SU-DHL-6 (cell line): ENCODE measurements at regions not wholly inside any gene's neighbourhood (a gene's known extent, or its start where the extent isn't known, plus 50 kb on each side); places are given as distances from the start of the nearest gene placed in this dataset.

Source experiments
- H2AFZ ChIP-seq: fragments of 200-600 bp; sonication (generic); 2 replicates; pipeline ENCODE4 v1.6.1; 2014; ENCODE audit warnings: low read depth, mild to moderate bottlenecking, moderate library complexity, mixed read lengths, antibody characterized with exemption, low read length; ENCODE audit not compliant: severe bottlenecking
- H3F3A ChIP-seq: fragments of 200-600 bp; shearing (Covaris generic); 2 replicates; pipeline ENCODE4 v1.6.0; 2016; ENCODE audit warnings: antibody characterized with exemption, mild to moderate bottlenecking; ENCODE audit not compliant: insufficient read depth
- H3K27ac ChIP-seq: fragments of 200-600 bp; sonication (generic); 2 replicates; pipeline ENCODE4 v1.5.1; 2016; ENCODE audit warnings: low read depth, mild to moderate bottlenecking, low read length, moderate library complexity, mixed read lengths
- H3K27me3 ChIP-seq: fragments of 200-600 bp; sonication (generic), shearing (Covaris generic); 2 replicates; pipeline ENCODE4 v1.6.0; 2014; ENCODE audit warnings: mild to moderate bottlenecking, low read length
- H3K36me3 ChIP-seq: fragments of 200-600 bp; sonication (generic); 2 replicates; pipeline ENCODE4 v1.6.1; 2014; ENCODE audit warnings: mild to moderate bottlenecking, low read length, mixed read lengths
- H3K4me2 ChIP-seq: fragments of 300-600, 200-600 bp; shearing (Covaris generic), sonication (generic); 2 replicates; pipeline ENCODE4 v1.6.0; 2014; ENCODE audit warnings: low read length, low read depth, mild to moderate bottlenecking; ENCODE audit not compliant: poor library complexity, severe bottlenecking
- H3K4me3 ChIP-seq: fragments of 200-600 bp; sonication (generic); 2 replicates; pipeline ENCODE4 v1.5.1; 2014; ENCODE audit warnings: antibody characterized with exemption, low read length, mild to moderate bottlenecking, mixed read lengths; ENCODE audit not compliant: insufficient read depth, poor library complexity, severe bottlenecking
- H3K79me2 ChIP-seq: fragments of 200-600 bp; sonication (generic); 2 replicates; pipeline ENCODE4 v1.6.1; 2014; ENCODE audit warnings: mild to moderate bottlenecking, low read length, moderate library complexity; ENCODE audit not compliant: insufficient read depth
- H3K9ac ChIP-seq: fragments of 200-600 bp; sonication (generic); 2 replicates; pipeline ENCODE4 v1.7.0; 2014; ENCODE audit warnings: mild to moderate bottlenecking, low read length
- H3K9me2 ChIP-seq: fragments of 200-600 bp; sonication (generic); replicated peaks from 2 replicates; pipeline ENCODE4 v1.6.1; 2014; ENCODE audit warnings: low read length; ENCODE audit not compliant: insufficient read depth
- H3K9me3 ChIP-seq: fragments of 200-600 bp; sonication (generic); 2 replicates; pipeline ENCODE4 v1.6.1; 2014; ENCODE audit warnings: low read length, mixed read lengths; ENCODE audit not compliant: insufficient read depth
- H4K20me1 ChIP-seq: fragments of 200-600 bp; sonication (generic); 2 replicates; pipeline ENCODE4 v1.6.1; 2014; ENCODE audit warnings: low read depth, mild to moderate bottlenecking, antibody characterized with exemption, low read length, moderate library complexity, mixed read lengths
- EZH2phosphoT487 ChIP-seq: fragments of 200-600 bp; sonication (generic), shearing (Covaris generic); conservative IDR thresholded peaks from 2 replicates; pipeline ENCODE4 v1.6.1; 2018; ENCODE audit warnings: mild to moderate bottlenecking, antibody characterized with exemption, low read length, moderate library complexity, mixed read lengths
- TF ChIP-seq, protein P1 (sequence below): fragments of 200-600 bp; sonication (generic); IDR thresholded peaks from one replicate; pipeline ENCODE4 v1.5.1; 2017; ENCODE audit warnings: antibody characterized with exemption, mild to moderate bottlenecking, low read length, moderate library complexity; ENCODE audit not compliant: insufficient read depth, poor library complexity, severe bottlenecking

DNA sequence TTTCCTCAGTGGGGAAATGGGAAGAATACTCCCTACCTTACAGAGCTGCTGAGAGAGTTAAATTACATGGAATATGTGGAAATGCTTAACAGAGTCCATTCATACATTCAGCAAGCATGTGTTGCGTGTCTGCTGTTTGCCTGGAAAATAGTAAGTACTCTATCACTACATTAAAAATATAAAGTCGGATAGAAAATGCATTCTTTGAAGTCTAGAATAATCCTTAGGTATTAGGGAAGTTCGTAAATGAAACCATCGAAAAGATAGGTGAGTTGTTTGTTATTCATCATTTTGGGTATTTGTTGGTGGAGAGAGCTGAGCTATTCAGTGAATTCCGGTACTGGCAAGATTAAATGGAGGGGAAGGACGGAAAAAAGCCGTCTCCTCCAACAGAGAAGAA is 200.1 kb downstream of the OPA1 start:
- Histone ChIP-seq H3K4me2 (no peak overlapping the region), H2AFZ (no peak overlapping the region), H3K9ac (no peak overlapping the region), H3K27me3 (no peaks in the 10 kb centered on the region), H4K20me1 (no peaks in the 10 kb centered on the region), H3K79me2 (no peaks in the 10 kb centered on the region), H3K27ac (no peak overlapping the region), H3K9me2 (no peaks in the 10 kb centered on the region), H3K9me3 (no peaks in the 10 kb centered on the region), H3F3A (no peaks in the 10 kb centered on the region), H3K4me3 (no peak overlapping the region), H3K36me3 (no peaks in the 10 kb centered on the region)
- no peak for TF ChIP-seq EZH2phosphoT487
- TF ChIP-seq, protein P1, sequence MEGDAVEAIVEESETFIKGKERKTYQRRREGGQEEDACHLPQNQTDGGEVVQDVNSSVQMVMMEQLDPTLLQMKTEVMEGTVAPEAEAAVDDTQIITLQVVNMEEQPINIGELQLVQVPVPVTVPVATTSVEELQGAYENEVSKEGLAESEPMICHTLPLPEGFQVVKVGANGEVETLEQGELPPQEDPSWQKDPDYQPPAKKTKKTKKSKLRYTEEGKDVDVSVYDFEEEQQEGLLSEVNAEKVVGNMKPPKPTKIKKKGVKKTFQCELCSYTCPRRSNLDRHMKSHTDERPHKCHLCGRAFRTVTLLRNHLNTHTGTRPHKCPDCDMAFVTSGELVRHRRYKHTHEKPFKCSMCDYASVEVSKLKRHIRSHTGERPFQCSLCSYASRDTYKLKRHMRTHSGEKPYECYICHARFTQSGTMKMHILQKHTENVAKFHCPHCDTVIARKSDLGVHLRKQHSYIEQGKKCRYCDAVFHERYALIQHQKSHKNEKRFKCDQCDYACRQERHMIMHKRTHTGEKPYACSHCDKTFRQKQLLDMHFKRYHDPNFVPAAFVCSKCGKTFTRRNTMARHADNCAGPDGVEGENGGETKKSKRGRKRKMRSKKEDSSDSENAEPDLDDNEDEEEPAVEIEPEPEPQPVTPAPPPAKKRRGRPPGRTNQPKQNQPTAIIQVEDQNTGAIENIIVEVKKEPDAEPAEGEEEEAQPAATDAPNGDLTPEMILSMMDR = no peak

DNA sequence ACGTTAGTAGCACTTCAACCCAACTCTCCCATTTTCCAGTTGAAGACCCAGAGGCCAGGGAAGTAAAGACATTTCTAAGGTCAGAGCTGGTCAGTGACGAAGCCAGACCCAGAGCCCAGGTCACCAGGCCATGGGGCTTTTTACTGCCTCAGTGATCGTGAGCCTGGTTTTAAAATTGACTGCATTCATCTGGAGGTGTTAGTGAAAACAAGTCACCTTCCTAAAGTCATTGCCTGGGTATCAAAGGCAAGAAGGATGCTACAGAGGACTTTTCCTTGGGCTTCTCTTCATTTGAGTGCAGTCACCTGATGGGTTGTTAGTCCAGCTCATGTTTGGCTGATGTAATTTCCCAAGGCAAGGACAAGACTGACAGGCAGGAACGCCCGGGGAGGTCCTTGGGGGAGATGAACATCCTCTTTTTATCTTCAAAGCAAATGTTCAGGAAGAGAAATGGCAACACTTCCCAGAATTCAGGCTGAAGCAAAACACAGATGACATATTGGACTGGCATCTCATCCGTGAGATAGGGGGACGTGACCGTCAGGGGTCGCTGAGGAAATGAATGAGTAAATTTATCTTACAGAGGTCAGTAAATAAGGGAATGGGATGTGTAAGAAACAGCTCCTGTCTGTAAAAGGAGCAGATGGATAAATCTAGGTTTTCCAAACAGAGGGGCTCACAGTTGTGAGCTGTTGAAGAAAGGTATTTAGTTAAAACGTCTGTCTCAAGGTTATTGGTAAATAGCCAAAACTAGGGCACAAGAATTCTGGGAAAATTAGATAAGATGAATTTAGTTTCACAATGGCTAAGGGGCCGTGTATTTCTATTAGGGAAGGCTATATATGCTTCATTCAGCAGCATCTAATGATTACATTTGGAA is 201.2 kb downstream of the OPA1 start:
- TF ChIP-seq, protein P1 = no peak
- no peak for TF ChIP-seq EZH2phosphoT487
- H3K4me2 ChIP-seq = no peak overlapping the region
- no peaks in the 10 kb centered on the region for H3F3A ChIP-seq
- no peaks in the 10 kb centered on the region for H3K79me2 ChIP-seq
- no peaks in the 10 kb centered on the region for H3K9me2 ChIP-seq
- no peak overlapping the region for H3K27ac ChIP-seq
- H3K9ac ChIP-seq = no peak overlapping the region
- H4K20me1 ChIP-seq = no peaks in the 10 kb centered on the region
- no peaks in the 10 kb centered on the region for H3K9me3 ChIP-seq
- no peaks in the 10 kb centered on the region for H3K36me3 ChIP-seq
- H2AFZ ChIP-seq = no peak overlapping the region
- no peak overlapping the region for H3K4me3 ChIP-seq
- no peaks in the 10 kb centered on the region for H3K27me3 ChIP-seq

DNA sequence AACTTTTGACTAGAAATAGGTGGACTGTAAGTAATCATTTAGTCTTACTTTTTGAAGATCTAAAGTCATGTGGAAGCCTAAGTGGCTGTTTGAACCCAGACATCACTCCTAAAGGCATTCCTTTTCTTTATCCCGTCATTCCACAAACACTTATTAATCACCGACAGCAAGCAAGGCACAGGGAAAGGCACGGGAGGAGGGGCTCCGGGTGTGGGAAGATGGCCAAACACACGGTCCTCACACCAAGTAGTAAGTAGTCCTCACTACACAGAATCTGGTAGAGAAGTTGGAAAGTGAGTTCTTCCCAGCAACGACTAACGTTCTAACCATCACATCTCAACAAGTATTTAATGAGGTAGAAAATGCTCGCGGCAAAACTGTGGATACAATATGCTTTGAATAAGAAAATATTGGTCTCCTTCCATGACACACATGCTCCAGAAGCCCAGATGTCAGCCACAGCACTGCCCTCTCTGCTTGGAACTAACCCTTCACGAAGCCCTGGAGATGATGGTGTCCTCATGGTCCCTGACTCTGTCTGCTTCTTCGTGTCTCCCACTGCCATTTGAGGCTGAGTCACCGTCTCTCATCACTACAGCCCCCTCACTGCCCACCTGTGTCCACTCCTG is 202.2 kb downstream of the OPA1 start:
- H3K9me3 ChIP-seq = no peaks in the 10 kb centered on the region
- H3K79me2 ChIP-seq = no peaks in the 10 kb centered on the region
- no peak overlapping the region for H3K4me3 ChIP-seq
- no peak overlapping the region for H3K4me2 ChIP-seq
- no peaks in the 10 kb centered on the region for H3K36me3 ChIP-seq
- no peak overlapping the region for H3K9ac ChIP-seq
- TF ChIP-seq, protein P1 = no peak
- no peak for TF ChIP-seq EZH2phosphoT487
- no peaks in the 10 kb centered on the region for H3K27me3 ChIP-seq
- no peaks in the 10 kb centered on the region for H3F3A ChIP-seq
- no peaks in the 10 kb centered on the region for H4K20me1 ChIP-seq
- no peak overlapping the region for H3K27ac ChIP-seq
- no peaks in the 10 kb centered on the region for H3K9me2 ChIP-seq
- H2AFZ ChIP-seq = no peak overlapping the region
